ENCODE measurements at regions not wholly inside any gene's neighbourhood (a gene's known extent, or its start where the extent isn't known, plus 50 kb on each side); places are given as distances from the start of the nearest gene placed in this dataset.
"Not testable (repeated sequence)": the region's sequence is repeated elsewhere in the genome, so short reads cannot be mapped to it uniquely, and the experiment has no call there.

DNA sequence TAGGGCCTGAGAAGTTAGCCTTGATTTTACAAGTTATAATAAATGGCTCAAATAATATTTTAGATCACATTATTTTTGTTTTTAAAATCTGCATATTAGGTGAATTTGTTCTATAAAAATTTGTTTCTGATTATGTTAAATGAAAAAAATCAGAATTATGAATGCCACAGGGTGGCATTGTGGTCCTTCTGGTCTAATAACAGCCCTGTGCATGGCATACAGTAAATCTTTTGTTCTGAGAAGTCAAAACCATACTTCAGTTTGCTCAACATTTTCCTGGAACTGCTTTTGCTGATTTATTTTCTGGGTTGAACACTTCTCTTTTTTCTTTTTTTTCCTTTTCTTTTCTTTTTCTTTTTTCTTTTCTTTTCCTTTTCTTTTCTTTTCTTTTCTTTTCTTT, 101.0 kb upstream of the UBQLN2 start:
- Histone ChIP-seq H3K9me3 (ENCODE audit: control insufficient read depth, low read depth, low read length) (no peaks in the 10 kb centered on the region), H4K20me1 (ENCODE audit: control insufficient read depth, extremely low read depth, insufficient read depth, low read length) (no peaks in the 10 kb centered on the region), H3K9me1 (ENCODE audit: control insufficient read depth, extremely low read depth, insufficient read depth, low read length) (no peaks in the 10 kb centered on the region), H3K27me3 (ENCODE audit: control insufficient read depth, extremely low read depth, insufficient read depth, low read length) (no peaks in the 10 kb centered on the region), H3K4me2 (ENCODE audit: control insufficient read depth, extremely low read depth, insufficient read depth, low read depth, low read length) (no peak overlapping the region), H3K27ac (ENCODE audit: control insufficient read depth, insufficient read depth, low read length) (no peak overlapping the region), H3K9ac (ENCODE audit: control insufficient read depth, extremely low read depth, insufficient read depth, low read length) (no peak overlapping the region), H3K4me3 (ENCODE audit: control insufficient read depth in 2 of 3, extremely low read depth in 1 of 3, insufficient read depth in 2 of 3, low read depth in 1 of 3, low read length in 3 of 3) (no peak overlapping the region), H3K79me2 (ENCODE audit: control insufficient read depth, insufficient read depth, low read length) (no peaks in the 10 kb centered on the region), H3K4me1 (ENCODE audit: control insufficient read depth, extremely low read depth, insufficient read depth, low read length) (no peaks in the 10 kb centered on the region), H2AFZ (ENCODE audit: control insufficient read depth, low read length) (no peak overlapping the region), H3K36me3 (ENCODE audit: control insufficient read depth in 2 of 2, extremely low read depth in 1 of 2, insufficient read depth in 2 of 2, low read length in 2 of 2) (no peaks in the 10 kb centered on the region)
- dilution Hi-C loops (cut with MboI; ENCODE audit: extremely low pct_ligation_motif_present, low sequenced_read_pairs) = no loop called here
- FAIRE-seq (no peak), DNase-seq (ENCODE audit: low read depth, low spot score) (no peak)
- TF ChIP-seq, protein P1, sequence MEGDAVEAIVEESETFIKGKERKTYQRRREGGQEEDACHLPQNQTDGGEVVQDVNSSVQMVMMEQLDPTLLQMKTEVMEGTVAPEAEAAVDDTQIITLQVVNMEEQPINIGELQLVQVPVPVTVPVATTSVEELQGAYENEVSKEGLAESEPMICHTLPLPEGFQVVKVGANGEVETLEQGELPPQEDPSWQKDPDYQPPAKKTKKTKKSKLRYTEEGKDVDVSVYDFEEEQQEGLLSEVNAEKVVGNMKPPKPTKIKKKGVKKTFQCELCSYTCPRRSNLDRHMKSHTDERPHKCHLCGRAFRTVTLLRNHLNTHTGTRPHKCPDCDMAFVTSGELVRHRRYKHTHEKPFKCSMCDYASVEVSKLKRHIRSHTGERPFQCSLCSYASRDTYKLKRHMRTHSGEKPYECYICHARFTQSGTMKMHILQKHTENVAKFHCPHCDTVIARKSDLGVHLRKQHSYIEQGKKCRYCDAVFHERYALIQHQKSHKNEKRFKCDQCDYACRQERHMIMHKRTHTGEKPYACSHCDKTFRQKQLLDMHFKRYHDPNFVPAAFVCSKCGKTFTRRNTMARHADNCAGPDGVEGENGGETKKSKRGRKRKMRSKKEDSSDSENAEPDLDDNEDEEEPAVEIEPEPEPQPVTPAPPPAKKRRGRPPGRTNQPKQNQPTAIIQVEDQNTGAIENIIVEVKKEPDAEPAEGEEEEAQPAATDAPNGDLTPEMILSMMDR (optimal IDR thresholded peaks at IDR 0.05 in 1 of 3, IDR thresholded peaks at IDR 0.05 in 1 of 3, conservative IDR thresholded peaks at IDR 0.05 in 1 of 3; ENCODE audit: extremely low read depth in 1 of 3, insufficient read depth in 2 of 3, low read length in 3 of 3) = no peak
- TF ChIP-seq EZH2 (IDR thresholded peaks at IDR 0.05; ENCODE audit: low read length) = no peak

DNA sequence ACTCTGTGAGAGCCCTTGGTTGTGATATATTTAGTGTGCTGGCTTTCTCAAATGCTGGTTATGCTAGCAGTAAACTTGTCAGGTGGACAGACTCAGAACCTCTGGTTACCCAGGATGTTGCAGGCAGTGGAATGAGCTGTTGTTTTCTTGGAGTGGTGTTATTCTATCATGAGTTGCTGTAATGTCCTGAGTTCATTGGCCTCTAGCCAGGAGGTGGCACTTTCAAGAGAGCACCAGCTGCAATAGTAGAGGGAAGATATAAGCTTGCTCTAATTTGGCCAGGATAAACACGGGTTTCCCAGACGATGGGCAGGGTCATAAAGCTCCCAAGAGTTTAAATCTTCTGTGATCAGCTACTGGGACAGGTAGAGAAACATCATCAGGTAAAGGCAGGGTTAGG, 95.0 kb upstream of the UBQLN2 start:
- Histone ChIP-seq H3K9ac (ENCODE audit: control insufficient read depth, extremely low read depth, insufficient read depth, low read length) (no peak overlapping the region), H3K9me1 (ENCODE audit: control insufficient read depth, extremely low read depth, insufficient read depth, low read length) (no peaks in the 10 kb centered on the region), H2AFZ (ENCODE audit: control insufficient read depth, low read length) (no peak overlapping the region), H3K4me3 (ENCODE audit: control insufficient read depth in 2 of 3, extremely low read depth in 1 of 3, insufficient read depth in 2 of 3, low read depth in 1 of 3, low read length in 3 of 3) (no peak overlapping the region), H3K27me3 (ENCODE audit: control insufficient read depth, extremely low read depth, insufficient read depth, low read length) (no peaks in the 10 kb centered on the region), H3K9me3 (ENCODE audit: control insufficient read depth, low read depth, low read length) (no peaks in the 10 kb centered on the region), H3K4me1 (ENCODE audit: control insufficient read depth, extremely low read depth, insufficient read depth, low read length) (no peaks in the 10 kb centered on the region), H3K79me2 (ENCODE audit: control insufficient read depth, insufficient read depth, low read length) (no peaks in the 10 kb centered on the region), H3K4me2 (ENCODE audit: control insufficient read depth, extremely low read depth, insufficient read depth, low read depth, low read length) (no peak overlapping the region), H4K20me1 (ENCODE audit: control insufficient read depth, extremely low read depth, insufficient read depth, low read length) (no peaks in the 10 kb centered on the region), H3K27ac (ENCODE audit: control insufficient read depth, insufficient read depth, low read length) (no peak overlapping the region), H3K36me3 (ENCODE audit: control insufficient read depth in 2 of 2, extremely low read depth in 1 of 2, insufficient read depth in 2 of 2, low read length in 2 of 2) (no peaks in the 10 kb centered on the region)
- FAIRE-seq (no peak), DNase-seq (ENCODE audit: low read depth, low spot score) (no peak)
- dilution Hi-C loops (cut with MboI; ENCODE audit: extremely low pct_ligation_motif_present, low sequenced_read_pairs) = no loop called here
- TF ChIP-seq EZH2 (IDR thresholded peaks at IDR 0.05; ENCODE audit: low read length) = no peak
- TF ChIP-seq, protein P1 (optimal IDR thresholded peaks at IDR 0.05 in 1 of 3, IDR thresholded peaks at IDR 0.05 in 1 of 3, conservative IDR thresholded peaks at IDR 0.05 in 1 of 3; ENCODE audit: extremely low read depth in 1 of 3, insufficient read depth in 2 of 3, low read length in 3 of 3) = no peak

DNA sequence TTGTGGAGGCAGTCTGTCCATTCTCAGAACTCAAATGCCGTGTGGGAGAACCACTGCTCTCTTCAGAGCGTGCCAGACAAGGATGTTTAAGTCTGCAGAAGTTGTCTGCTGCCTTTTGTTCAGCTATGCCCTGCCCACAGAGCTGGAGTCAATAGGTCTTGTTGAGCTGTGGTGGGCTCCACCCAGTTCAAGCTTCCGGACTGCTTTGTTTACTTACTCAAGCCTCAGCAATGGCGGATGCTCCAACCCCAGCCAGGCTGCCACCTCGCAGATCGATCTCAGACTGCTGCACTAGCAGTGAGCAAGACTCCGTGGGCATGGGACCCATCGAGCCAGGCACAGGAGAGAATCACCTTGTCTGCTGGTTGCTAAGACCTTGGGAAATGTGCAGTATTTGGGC, 68.5 kb upstream of the UBQLN2 start:
- H3K9me3 ChIP-seq (ENCODE audit: control insufficient read depth, low read depth, low read length); H3K27me3 ChIP-seq (ENCODE audit: control insufficient read depth, extremely low read depth, insufficient read depth, low read length); H3K27ac ChIP-seq (ENCODE audit: control insufficient read depth, insufficient read depth, low read length); H4K20me1 ChIP-seq (ENCODE audit: control insufficient read depth, extremely low read depth, insufficient read depth, low read length); H3K9me1 ChIP-seq (ENCODE audit: control insufficient read depth, extremely low read depth, insufficient read depth, low read length); dilution Hi-C loops (cut with MboI; ENCODE audit: extremely low pct_ligation_motif_present, low sequenced_read_pairs); H3K9ac ChIP-seq (ENCODE audit: control insufficient read depth, extremely low read depth, insufficient read depth, low read length); FAIRE-seq; DNase-seq (ENCODE audit: low read depth, low spot score); H3K79me2 ChIP-seq (ENCODE audit: control insufficient read depth, insufficient read depth, low read length); H2AFZ ChIP-seq (ENCODE audit: control insufficient read depth, low read length); H3K4me3 ChIP-seq (ENCODE audit: control insufficient read depth in 2 of 3, extremely low read depth in 1 of 3, insufficient read depth in 2 of 3, low read depth in 1 of 3, low read length in 3 of 3); H3K4me2 ChIP-seq (ENCODE audit: control insufficient read depth, extremely low read depth, insufficient read depth, low read depth, low read length); H3K36me3 ChIP-seq (ENCODE audit: control insufficient read depth in 2 of 2, extremely low read depth in 1 of 2, insufficient read depth in 2 of 2, low read length in 2 of 2); H3K4me1 ChIP-seq (ENCODE audit: control insufficient read depth, extremely low read depth, insufficient read depth, low read length): not testable (repeated sequence)

Data from keratinocyte (primary cell).